SK-N-SH treated with all-trans-retinoic acid at 6 μM for 48 hours (cell line): ENCODE measurements at regions not wholly inside any gene's neighbourhood (a gene's known extent, or its start where the extent isn't known, plus 50 kb on each side); places are given as distances from the start of the nearest gene placed in this dataset.

Source experiments
- ATAC-seq: fragments of 200-7000 bp; cut with Tn5 transposase; 3 replicates; pipeline ENCODE4 v1.9.1; 2020; ENCODE audit warnings: mild to moderate bottlenecking, moderate library complexity
- ARNTL ChIP-seq: fragments of 450-650 bp; formaldehyde crosslinking; IDR thresholded peaks from 2 replicates; pipeline ENCODE4 v1.5.0; 2020; ENCODE audit warnings: low read depth, mild to moderate bottlenecking, moderate library complexity, borderline replicate concordance
- BACH2 ChIP-seq: fragments of 250-450 bp; sonication (Bioruptor Pico); IDR thresholded peaks from 2 replicates; pipeline ENCODE4 v1.9.0; 2021; ENCODE audit warnings: mild to moderate bottlenecking, borderline replicate concordance
- CSDC2 ChIP-seq: fragments of 250-450 bp; sonication (Bioruptor Pico); IDR thresholded peaks from 2 replicates; pipeline ENCODE4 v1.5.0; 2020; ENCODE audit warnings: mild to moderate bottlenecking, moderate library complexity
- GLIS3 ChIP-seq: fragments of 250-450 bp; sonication (Bioruptor Pico); IDR thresholded peaks from 2 replicates; pipeline ENCODE4 v1.5.0; 2020; ENCODE audit warnings: mild to moderate bottlenecking, moderate library complexity
- ISL1 ChIP-seq: fragments of 250-450 bp; sonication (Bioruptor Pico); IDR thresholded peaks from 2 replicates; pipeline ENCODE4 v2.1.2; 2022; ENCODE audit warnings: mild to moderate bottlenecking, moderate library complexity
- POU6F1 ChIP-seq: fragments of 250-450 bp; sonication (Bioruptor Pico); IDR thresholded peaks from 2 replicates; pipeline ENCODE4 v1.8.0; 2021; ENCODE audit warnings: low read depth, mild to moderate bottlenecking, moderate library complexity, borderline replicate concordance
- PPARA ChIP-seq: fragments of 250-450 bp; sonication (Bioruptor Pico); IDR thresholded peaks from 2 replicates; pipeline ENCODE4 v1.5.0; 2020; ENCODE audit warnings: mild to moderate bottlenecking, borderline replicate concordance
- RARB ChIP-seq: fragments of 250-450 bp; sonication (Bioruptor Pico); IDR thresholded peaks from 2 replicates; pipeline ENCODE4 v1.8.0; 2021; ENCODE audit warnings: mild to moderate bottlenecking, moderate library complexity
- SNAI2 ChIP-seq: fragments of 250-450 bp; sonication (Bioruptor Pico); IDR thresholded peaks from 2 replicates; pipeline ENCODE4 v1.5.0; 2020; ENCODE audit warnings: mild to moderate bottlenecking, moderate library complexity
- TCF4 ChIP-seq: fragments of 250-450 bp; sonication (Bioruptor Pico); IDR thresholded peaks from 2 replicates; pipeline ENCODE4 v1.8.0; 2021; ENCODE audit warnings: mild to moderate bottlenecking, moderate library complexity, borderline replicate concordance
- TOX ChIP-seq: fragments of 250-450 bp; sonication (Bioruptor Pico); IDR thresholded peaks from 2 replicates; pipeline ENCODE4 v1.8.0; 2021; ENCODE audit warnings: mild to moderate bottlenecking, moderate library complexity, borderline replicate concordance
- TSHZ2 ChIP-seq: fragments of 250-450 bp; sonication (Bioruptor Pico); IDR thresholded peaks from 2 replicates; pipeline ENCODE4 v1.5.0; 2020; ENCODE audit warnings: mild to moderate bottlenecking, moderate library complexity
- ZFP3 ChIP-seq: fragments of 250-450 bp; sonication (Bioruptor Pico); IDR thresholded peaks from 2 replicates; pipeline ENCODE4 v1.5.0; 2020; ENCODE audit warnings: mild to moderate bottlenecking, moderate library complexity
- ZFP30 ChIP-seq: fragments of 450-650 bp; formaldehyde crosslinking; IDR thresholded peaks from 2 replicates; pipeline ENCODE4 v1.5.0; 2022; ENCODE audit warnings: mild to moderate bottlenecking, moderate library complexity
- ZNF565 ChIP-seq: fragments of 450-650 bp; formaldehyde crosslinking; conservative IDR thresholded peaks from 2 replicates; pipeline ENCODE4 v1.5.0; 2020; ENCODE audit warnings: low read depth, mild to moderate bottlenecking, moderate library complexity
- ZNF70 ChIP-seq: fragments of 450-650 bp; formaldehyde crosslinking; IDR thresholded peaks from 2 replicates; pipeline ENCODE4 v1.5.0; 2020; ENCODE audit warnings: mild to moderate bottlenecking, moderate library complexity
- ZNF8 ChIP-seq: fragments of 450-650 bp; formaldehyde crosslinking; IDR thresholded peaks from 2 replicates; pipeline ENCODE4 v1.5.0; 2020; ENCODE audit warnings: mild to moderate bottlenecking, moderate library complexity
- TF ChIP-seq, protein P1 (sequence below): fragments of 250-450 bp; sonication (Bioruptor Pico); IDR thresholded peaks from 2 replicates; pipeline ENCODE4 v1.5.1; 2020; ENCODE audit warnings: low read depth, mild to moderate bottlenecking, moderate library complexity
- TF ChIP-seq, protein P2 (sequence below): fragments of 250-450 bp; sonication (Bioruptor Pico); IDR thresholded peaks from 2 replicates; pipeline ENCODE4 v1.5.1; 2021; ENCODE audit warnings: mild to moderate bottlenecking, moderate library complexity
- TF ChIP-seq, protein P3 (sequence below): fragments of 250-450 bp; sonication (Bioruptor Pico); IDR thresholded peaks from 2 replicates; pipeline ENCODE4 v1.8.0; 2020; ENCODE audit warnings: mild to moderate bottlenecking, moderate library complexity, borderline replicate concordance

DNA sequence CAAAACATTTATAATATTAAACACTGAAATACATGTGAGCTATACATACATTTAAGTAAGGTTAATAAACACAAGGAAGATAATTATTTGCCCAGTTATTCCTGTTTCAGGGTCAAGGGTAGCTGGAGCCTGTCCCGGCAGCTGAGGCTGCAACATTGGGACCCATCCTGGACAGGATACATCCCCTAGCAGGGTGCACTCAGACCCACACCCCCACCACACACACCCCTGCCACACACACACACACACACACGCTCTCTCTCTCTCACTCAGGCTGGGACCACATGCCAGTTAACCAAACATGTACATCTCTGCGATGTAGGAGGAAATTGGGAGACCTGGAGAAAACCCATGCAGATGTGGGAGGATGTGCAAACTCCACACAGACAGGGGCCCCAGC is 112.6 kb upstream of the TMCC3 start:
- ATAC-seq, result no peak
- TF ChIP-seq, protein P1, sequence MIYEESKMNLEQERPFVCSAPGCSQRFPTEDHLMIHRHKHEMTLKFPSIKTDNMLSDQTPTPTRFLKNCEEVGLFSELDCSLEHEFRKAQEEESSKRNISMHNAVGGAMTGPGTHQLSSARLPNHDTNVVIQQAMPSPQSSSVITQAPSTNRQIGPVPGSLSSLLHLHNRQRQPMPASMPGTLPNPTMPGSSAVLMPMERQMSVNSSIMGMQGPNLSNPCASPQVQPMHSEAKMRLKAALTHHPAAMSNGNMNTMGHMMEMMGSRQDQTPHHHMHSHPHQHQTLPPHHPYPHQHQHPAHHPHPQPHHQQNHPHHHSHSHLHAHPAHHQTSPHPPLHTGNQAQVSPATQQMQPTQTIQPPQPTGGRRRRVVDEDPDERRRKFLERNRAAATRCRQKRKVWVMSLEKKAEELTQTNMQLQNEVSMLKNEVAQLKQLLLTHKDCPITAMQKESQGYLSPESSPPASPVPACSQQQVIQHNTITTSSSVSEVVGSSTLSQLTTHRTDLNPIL (CRISPR knock-in tag), result no peak
- no peak for TF ChIP-seq TSHZ2 (CRISPR knock-in tag)
- no peak for TF ChIP-seq BACH2
- TF ChIP-seq RARB, result no peak
- TF ChIP-seq TCF4 (CRISPR knock-in tag), result no peak
- TF ChIP-seq PPARA, result no peak
- no peak for TF ChIP-seq TOX (CRISPR knock-in tag)
- no peak for TF ChIP-seq GLIS3
- TF ChIP-seq ZFP3, result no peak
- TF ChIP-seq ZNF70 (CRISPR knock-in tag), result no peak
- TF ChIP-seq POU6F1 (CRISPR knock-in tag), result no peak
- TF ChIP-seq ISL1 (CRISPR knock-in tag), result no peak
- TF ChIP-seq ARNTL (CRISPR knock-in tag), result no peak
- TF ChIP-seq, protein P2, sequence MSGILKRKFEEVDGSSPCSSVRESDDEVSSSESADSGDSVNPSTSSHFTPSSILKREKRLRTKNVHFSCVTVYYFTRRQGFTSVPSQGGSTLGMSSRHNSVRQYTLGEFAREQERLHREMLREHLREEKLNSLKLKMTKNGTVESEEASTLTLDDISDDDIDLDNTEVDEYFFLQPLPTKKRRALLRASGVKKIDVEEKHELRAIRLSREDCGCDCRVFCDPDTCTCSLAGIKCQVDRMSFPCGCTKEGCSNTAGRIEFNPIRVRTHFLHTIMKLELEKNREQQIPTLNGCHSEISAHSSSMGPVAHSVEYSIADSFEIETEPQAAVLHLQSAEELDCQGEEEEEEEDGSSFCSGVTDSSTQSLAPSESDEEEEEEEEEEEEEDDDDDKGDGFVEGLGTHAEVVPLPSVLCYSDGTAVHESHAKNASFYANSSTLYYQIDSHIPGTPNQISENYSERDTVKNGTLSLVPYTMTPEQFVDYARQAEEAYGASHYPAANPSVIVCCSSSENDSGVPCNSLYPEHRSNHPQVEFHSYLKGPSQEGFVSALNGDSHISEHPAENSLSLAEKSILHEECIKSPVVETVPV (CRISPR knock-in tag), result no peak
- TF ChIP-seq SNAI2, result no peak
- no peak for TF ChIP-seq ZNF565 (CRISPR knock-in tag)
- no peak for TF ChIP-seq ZNF8 (CRISPR knock-in tag)
- TF ChIP-seq CSDC2 (CRISPR knock-in tag), result no peak
- no peak for TF ChIP-seq ZFP30 (CRISPR knock-in tag)

DNA sequence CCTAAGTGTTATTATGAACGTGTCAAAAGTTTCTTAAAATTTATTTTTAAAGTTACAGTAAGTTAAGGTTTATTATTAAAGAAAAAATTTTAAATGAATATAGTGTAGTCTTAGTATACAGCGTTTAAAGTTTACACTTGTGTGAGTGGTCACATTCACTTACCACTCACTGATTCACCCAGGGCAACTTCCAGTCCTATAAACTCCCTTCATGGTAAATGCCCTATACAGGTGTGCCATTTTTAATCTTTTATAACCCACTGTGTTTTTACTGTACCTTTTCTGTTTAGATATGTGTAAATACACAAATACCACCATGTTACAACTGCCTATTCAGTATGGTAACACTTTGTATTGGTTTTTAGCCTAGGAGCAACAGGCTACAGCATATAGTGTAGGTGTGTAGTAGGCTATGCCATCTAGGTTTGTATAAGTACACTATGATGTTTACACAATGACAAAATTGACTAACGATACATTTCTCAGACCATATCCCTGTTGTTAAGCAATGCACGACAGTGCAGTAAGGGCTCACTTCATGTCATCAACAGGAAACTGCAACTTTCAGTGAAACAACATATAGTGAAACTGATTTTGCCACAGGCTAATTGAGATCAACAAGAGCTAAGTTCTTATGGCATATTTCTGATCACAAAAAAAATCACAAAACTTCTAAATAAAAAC is 112.0 kb upstream of the TMCC3 start:
- no peak for ATAC-seq
- TF ChIP-seq SNAI2, result no peak
- TF ChIP-seq, protein P3, sequence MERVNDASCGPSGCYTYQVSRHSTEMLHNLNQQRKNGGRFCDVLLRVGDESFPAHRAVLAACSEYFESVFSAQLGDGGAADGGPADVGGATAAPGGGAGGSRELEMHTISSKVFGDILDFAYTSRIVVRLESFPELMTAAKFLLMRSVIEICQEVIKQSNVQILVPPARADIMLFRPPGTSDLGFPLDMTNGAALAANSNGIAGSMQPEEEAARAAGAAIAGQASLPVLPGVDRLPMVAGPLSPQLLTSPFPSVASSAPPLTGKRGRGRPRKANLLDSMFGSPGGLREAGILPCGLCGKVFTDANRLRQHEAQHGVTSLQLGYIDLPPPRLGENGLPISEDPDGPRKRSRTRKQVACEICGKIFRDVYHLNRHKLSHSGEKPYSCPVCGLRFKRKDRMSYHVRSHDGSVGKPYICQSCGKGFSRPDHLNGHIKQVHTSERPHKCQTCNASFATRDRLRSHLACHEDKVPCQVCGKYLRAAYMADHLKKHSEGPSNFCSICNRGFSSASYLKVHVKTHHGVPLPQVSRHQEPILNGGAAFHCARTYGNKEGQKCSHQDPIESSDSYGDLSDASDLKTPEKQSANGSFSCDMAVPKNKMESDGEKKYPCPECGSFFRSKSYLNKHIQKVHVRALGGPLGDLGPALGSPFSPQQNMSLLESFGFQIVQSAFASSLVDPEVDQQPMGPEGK (CRISPR knock-in tag), result no peak

GRCh38 chr12:94761559-94761958 is 111.2 kb upstream of the TMCC3 start:
- no peak for TF ChIP-seq ISL1 (CRISPR knock-in tag)
- no peak for TF ChIP-seq ZNF565 (CRISPR knock-in tag)
- TF ChIP-seq SNAI2, result no peak
- peak; percentile 71 for ATAC-seq

- ATAC-seq, result no peak
- TF ChIP-seq ZNF565 (CRISPR knock-in tag) (no peak), TOX (CRISPR knock-in tag) (no peak), ISL1 (CRISPR knock-in tag) (no peak), PPARA (no peak), SNAI2 (no peak), TCF4 (CRISPR knock-in tag) (no peak), GLIS3 (no peak), POU6F1 (CRISPR knock-in tag) (no peak), ZFP30 (CRISPR knock-in tag) (no peak), ZNF70 (CRISPR knock-in tag) (no peak)
- TF ChIP-seq, protein P2 (CRISPR knock-in tag), result no peak
- TF ChIP-seq, protein P1 (CRISPR knock-in tag), result no peak
- TF ChIP-seq, all 23 proteins: peak for 0
Observed at GRCh38 chr12:94760786-94761185, 110.4 kb upstream of the TMCC3 start.
